Heart left ventricle (tissue), 13 donors: ENCODE measurements at regions not wholly inside any gene's neighbourhood (a gene's known extent, or its start where the extent isn't known, plus 50 kb on each side); places are given as distances from the start of the nearest gene placed in this dataset.

Experiments used
- POLR2A ChIP-seq, 2 donors: fragments of 450-650 bp; IDR thresholded peaks; one replicate each; pipeline ENCODE4 v1.6.1; 2017; ENCODE audit warnings: antibody characterized with exemption in 2 of 2, mild to moderate bottlenecking in 2 of 2, moderate library complexity in 2 of 2
- TF ChIP-seq, protein P1 (sequence below), 12 donors: fragments of 200-600 bp; sonication (generic) in 4 of 12; IDR thresholded peaks; one replicate each; pipeline versions ENCODE4 v1.5.0 to v1.8.0; 2018 to 2022; ENCODE audit warnings: antibody characterized with exemption in 12 of 12, mild to moderate bottlenecking in 5 of 12
- donor health status: ischemic (EF 13 %, LVEDD 7.1; RV severe dilation, severe dysfunction).
- donor health status: DM: no; HTN: yes; CAD: no.
- donor health status: DM: no; HTN: no; CAD: no.
- donor health status: ischemic (EF 25% LVEDD 6.9; RV normal size, moderate dysfunction).
- donor health status: ischemic (EF 25% LVEDD 5.7; RV mildly dilated, moderate dysfunction).
- donor health status: ischemic (EF 35%, LVEDD 5.7; RV mildly dilated, moderate dysfunction).
- donor health status: nonischemic (EF 11% LVEDD 7.7; RV severe dilation, severe dysfunction).
- donor health status: DM: yes; HTN: yes; CAD: no.
- donor health status: PGD.
- donor health status: ischemic (EF 29% LVEDD 5.4; RV normal size, mild dysfunction).
- donor health status: nonischemic (EF 23%, LVEDD 6.1; RV moderate dilation, normal function).

DNA sequence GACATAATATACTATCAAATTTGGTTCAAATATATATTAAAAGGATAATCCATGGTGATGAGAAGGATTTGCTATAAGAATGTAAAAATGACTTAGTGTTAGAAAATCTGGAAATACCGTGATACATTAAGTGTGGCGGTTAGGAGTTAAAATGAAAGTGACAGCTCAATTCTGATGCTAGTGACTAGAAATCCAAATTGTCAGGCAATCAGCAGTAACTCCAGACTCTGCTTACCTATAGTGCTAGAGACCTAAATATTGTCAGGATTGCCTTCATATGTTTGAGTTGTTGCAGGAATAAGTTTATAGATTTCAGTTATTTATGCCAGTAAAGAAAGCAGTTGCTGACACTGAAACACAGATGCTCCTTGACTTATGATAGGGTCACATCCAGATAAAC lies 737.4 kb downstream of the MRPL39 start:
- no peak for TF ChIP-seq POLR2A (IDR thresholded peaks at IDR 0.05)
- TF ChIP-seq, protein P1, sequence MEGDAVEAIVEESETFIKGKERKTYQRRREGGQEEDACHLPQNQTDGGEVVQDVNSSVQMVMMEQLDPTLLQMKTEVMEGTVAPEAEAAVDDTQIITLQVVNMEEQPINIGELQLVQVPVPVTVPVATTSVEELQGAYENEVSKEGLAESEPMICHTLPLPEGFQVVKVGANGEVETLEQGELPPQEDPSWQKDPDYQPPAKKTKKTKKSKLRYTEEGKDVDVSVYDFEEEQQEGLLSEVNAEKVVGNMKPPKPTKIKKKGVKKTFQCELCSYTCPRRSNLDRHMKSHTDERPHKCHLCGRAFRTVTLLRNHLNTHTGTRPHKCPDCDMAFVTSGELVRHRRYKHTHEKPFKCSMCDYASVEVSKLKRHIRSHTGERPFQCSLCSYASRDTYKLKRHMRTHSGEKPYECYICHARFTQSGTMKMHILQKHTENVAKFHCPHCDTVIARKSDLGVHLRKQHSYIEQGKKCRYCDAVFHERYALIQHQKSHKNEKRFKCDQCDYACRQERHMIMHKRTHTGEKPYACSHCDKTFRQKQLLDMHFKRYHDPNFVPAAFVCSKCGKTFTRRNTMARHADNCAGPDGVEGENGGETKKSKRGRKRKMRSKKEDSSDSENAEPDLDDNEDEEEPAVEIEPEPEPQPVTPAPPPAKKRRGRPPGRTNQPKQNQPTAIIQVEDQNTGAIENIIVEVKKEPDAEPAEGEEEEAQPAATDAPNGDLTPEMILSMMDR (IDR thresholded peaks at IDR 0.05) = no peak
